ENCODE measurements at regions not wholly inside any gene's neighbourhood (a gene's known extent, or its start where the extent isn't known, plus 50 kb on each side); places are given as distances from the start of the nearest gene placed in this dataset.

- DNase-seq (ENCODE audit: low read depth, low spot score), result no peak
- H3K4me3 ChIP-seq (ENCODE audit: low read depth, low read length), result no peak overlapping the region
- TF ChIP-seq, protein P1, sequence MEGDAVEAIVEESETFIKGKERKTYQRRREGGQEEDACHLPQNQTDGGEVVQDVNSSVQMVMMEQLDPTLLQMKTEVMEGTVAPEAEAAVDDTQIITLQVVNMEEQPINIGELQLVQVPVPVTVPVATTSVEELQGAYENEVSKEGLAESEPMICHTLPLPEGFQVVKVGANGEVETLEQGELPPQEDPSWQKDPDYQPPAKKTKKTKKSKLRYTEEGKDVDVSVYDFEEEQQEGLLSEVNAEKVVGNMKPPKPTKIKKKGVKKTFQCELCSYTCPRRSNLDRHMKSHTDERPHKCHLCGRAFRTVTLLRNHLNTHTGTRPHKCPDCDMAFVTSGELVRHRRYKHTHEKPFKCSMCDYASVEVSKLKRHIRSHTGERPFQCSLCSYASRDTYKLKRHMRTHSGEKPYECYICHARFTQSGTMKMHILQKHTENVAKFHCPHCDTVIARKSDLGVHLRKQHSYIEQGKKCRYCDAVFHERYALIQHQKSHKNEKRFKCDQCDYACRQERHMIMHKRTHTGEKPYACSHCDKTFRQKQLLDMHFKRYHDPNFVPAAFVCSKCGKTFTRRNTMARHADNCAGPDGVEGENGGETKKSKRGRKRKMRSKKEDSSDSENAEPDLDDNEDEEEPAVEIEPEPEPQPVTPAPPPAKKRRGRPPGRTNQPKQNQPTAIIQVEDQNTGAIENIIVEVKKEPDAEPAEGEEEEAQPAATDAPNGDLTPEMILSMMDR (IDR thresholded peaks at IDR 0.05; ENCODE audit: low read depth, low read length), result no peak
- in situ Hi-C loops (cut with HindIII; ENCODE audit: low sequenced_read_pairs), result no loop called here
Observed at GRCh38 chr2:105181282-105181681, 60.3 kb upstream of the GPR45 start.

DNA sequence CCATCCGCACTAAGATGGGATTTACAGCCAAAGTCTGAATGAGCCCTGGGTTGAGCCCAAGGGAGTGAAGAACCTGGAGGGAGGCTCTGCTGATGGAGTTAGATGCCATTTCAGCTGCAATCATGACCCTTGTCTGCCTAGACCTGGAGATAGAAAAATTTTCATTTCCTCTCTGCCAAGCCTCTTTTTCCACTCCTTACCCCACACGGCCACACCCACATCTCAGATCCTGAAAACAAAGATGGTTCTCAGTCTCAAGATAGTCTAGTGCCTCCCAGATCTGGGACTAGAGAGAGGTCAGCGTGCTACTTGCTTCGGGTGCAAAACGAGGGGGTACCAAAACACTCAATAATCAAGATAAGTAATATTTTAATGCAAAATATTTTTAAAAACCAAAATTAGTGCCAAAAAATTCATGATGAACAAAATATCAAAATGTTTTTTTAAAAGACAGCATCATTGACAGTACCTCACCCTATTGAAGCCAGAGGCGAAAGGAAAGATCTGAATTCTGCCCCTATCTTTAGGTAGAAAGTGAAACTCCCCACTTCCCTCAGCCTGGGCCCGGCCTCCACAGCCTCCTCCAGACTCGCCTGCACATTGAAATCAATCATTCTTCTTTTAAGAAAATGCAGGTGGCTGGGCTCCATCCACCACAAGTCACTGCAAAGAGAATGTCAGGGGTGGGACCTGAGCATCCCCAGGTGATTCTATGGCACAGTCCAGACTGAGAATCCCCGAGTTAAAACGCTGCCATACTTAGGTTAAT is 57.8 kb upstream of the GPR45 start:
- H3K4me3 ChIP-seq (ENCODE audit: low read depth, low read length), result no peak overlapping the region
- TF ChIP-seq, protein P1 (IDR thresholded peaks at IDR 0.05; ENCODE audit: low read depth, low read length), result no peak
- in situ Hi-C loops (cut with HindIII; ENCODE audit: low sequenced_read_pairs), result no loop called here
- DNase-seq (ENCODE audit: low read depth, low spot score), result no peak

DNA sequence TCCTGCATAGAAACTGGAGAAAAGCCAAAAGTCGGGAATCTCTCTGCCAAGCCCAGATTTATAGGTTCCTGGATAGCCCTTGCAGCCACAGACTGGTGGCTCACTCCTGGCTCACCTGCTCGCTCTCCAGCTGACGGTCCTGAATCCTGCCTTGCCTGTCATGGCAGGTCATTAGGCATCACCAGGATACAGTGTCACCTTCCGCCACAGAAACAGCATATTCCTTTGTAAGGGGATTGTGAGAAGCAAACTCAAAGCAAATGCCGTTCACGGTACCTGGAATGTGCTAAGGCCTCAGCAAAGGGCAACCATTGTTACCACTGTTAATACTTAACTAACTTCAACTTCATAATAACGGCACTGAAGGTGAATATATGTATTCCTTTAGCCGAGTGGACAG is 57.1 kb upstream of the GPR45 start:
- in situ Hi-C loops (cut with HindIII; ENCODE audit: low sequenced_read_pairs), result no loop called here
- no peak overlapping the region for H3K4me3 ChIP-seq (ENCODE audit: low read depth, low read length)
- TF ChIP-seq, protein P1 (IDR thresholded peaks at IDR 0.05; ENCODE audit: low read depth, low read length), result no peak
- DNase-seq (ENCODE audit: low read depth, low spot score), result no peak

GRCh38 chr2:105186967-105187498 is 54.5 kb upstream of the GPR45 start:
- no peak overlapping the region for H3K4me3 ChIP-seq (ENCODE audit: low read depth, low read length)
- in situ Hi-C loops (cut with HindIII; ENCODE audit: low sequenced_read_pairs), result no loop called here
- TF ChIP-seq, protein P1 (IDR thresholded peaks at IDR 0.05; ENCODE audit: low read depth, low read length), result no peak
- no peak for DNase-seq (ENCODE audit: low read depth, low spot score)

GRCh38 chr2:105187531-105187930 is 54.0 kb upstream of the GPR45 start:
- TF ChIP-seq, protein P1 (IDR thresholded peaks at IDR 0.05; ENCODE audit: low read depth, low read length), result no peak
- in situ Hi-C loops (cut with HindIII; ENCODE audit: low sequenced_read_pairs), result no loop called here
- no peak for DNase-seq (ENCODE audit: low read depth, low spot score)
- no peak overlapping the region for H3K4me3 ChIP-seq (ENCODE audit: low read depth, low read length)

DNA sequence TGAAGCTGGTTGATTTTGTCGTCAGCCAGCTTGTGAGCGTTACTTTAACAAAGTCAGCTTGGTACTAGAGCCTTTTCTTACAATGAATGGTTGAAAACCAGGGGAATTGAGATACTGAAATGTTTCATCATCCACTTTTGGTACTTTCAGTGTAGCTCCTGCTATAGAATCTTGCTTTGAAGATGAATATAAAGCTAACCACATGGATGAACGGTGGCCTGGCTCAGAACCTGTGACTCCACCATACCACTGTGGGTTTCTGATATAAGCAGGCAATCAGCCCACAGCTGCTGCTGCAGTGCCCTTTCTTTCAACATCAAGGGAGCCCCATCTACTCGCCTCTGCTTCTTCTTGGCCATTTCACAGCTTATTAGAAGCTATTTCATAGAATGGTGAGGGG is 53.2 kb upstream of the GPR45 start:
- no peak for DNase-seq (ENCODE audit: low read depth, low spot score)
- in situ Hi-C loops (cut with HindIII; ENCODE audit: low sequenced_read_pairs), result no loop called here
- H3K4me3 ChIP-seq (ENCODE audit: low read depth, low read length), result no peak overlapping the region
- TF ChIP-seq, protein P1 (IDR thresholded peaks at IDR 0.05; ENCODE audit: low read depth, low read length), result no peak

All from astrocyte of the spinal cord (primary cell).